DOHH2 (cell line): ENCODE measurements at regions not wholly inside any gene's neighbourhood (a gene's known extent, or its start where the extent isn't known, plus 50 kb on each side); places are given as distances from the start of the nearest gene placed in this dataset.

Experiments
- H3F3A ChIP-seq: fragments of 200-600 bp; sonication (generic), shearing (Covaris generic); 2 replicates; pipeline ENCODE4 v1.6.0; 2016; ENCODE audit warnings: antibody characterized with exemption, mild to moderate bottlenecking; ENCODE audit not compliant: control insufficient read depth, insufficient read depth
- H3K27ac ChIP-seq: fragments of 200-600 bp; sonication (generic); 2 replicates; pipeline ENCODE4 v1.5.1; 2014; ENCODE audit warnings: low read depth, mild to moderate bottlenecking, low read length, moderate library complexity
- H3K27me3 ChIP-seq: fragments of 200-600 bp; sonication (generic); 2 replicates; pipeline ENCODE4 v1.6.1; 2014; ENCODE audit warnings: mild to moderate bottlenecking, low read length, mixed read lengths; ENCODE audit not compliant: control insufficient read depth
- H3K36me3 ChIP-seq: fragments of 200-600 bp; sonication (generic); 2 replicates; pipeline ENCODE4 v1.6.1; 2014; ENCODE audit warnings: mild to moderate bottlenecking, low read length, moderate library complexity, mixed read lengths; ENCODE audit not compliant: control insufficient read depth
- H3K4me1 ChIP-seq: fragments of 200-600 bp; sonication (generic); 2 replicates; pipeline ENCODE4 v1.6.1; 2014; ENCODE audit warnings: mild to moderate bottlenecking, low read length, mixed read lengths; ENCODE audit not compliant: control insufficient read depth
- H3K4me2 ChIP-seq: fragments of 200-600 bp; sonication (generic); 2 replicates; pipeline ENCODE4 v1.6.0; 2014; ENCODE audit warnings: mild to moderate bottlenecking, low read length, moderate library complexity
- H3K4me3 ChIP-seq: fragments of 200-600 bp; sonication (generic); 2 replicates; pipeline ENCODE4 v1.5.1; 2014; ENCODE audit warnings: mild to moderate bottlenecking, low read length, mixed read lengths
- H3K79me2 ChIP-seq: fragments of 200-600 bp; sonication (generic); 2 replicates; pipeline ENCODE4 v1.6.1; 2014; ENCODE audit warnings: mild to moderate bottlenecking, low read length, mixed read lengths; ENCODE audit not compliant: control insufficient read depth
- H3K9me2 ChIP-seq: fragments of 200-600 bp; sonication (generic); replicated peaks from 2 replicates; pipeline ENCODE4 v1.6.1; 2014; ENCODE audit warnings: mild to moderate bottlenecking, low read length, mixed read lengths; ENCODE audit not compliant: control insufficient read depth
- H3K9me3 ChIP-seq: fragments of 200-600 bp; sonication (generic); 2 replicates; pipeline ENCODE4 v1.6.1; 2014; ENCODE audit warnings: antibody characterized with exemption, low read length, mixed read lengths; ENCODE audit not compliant: control insufficient read depth, insufficient read depth
- H4K20me1 ChIP-seq: fragments of 200-600 bp; sonication (generic); 2 replicates; pipeline ENCODE4 v1.6.0; 2014; ENCODE audit warnings: low read depth, mild to moderate bottlenecking, antibody characterized with exemption, low read length, moderate library complexity; ENCODE audit not compliant: control insufficient read depth, insufficient read depth
- CTCF ChIP-seq: fragments of 200-600 bp; sonication (generic); IDR thresholded peaks from one replicate; pipeline ENCODE4 v1.5.1; 2014; ENCODE audit warnings: antibody characterized with exemption, mild to moderate bottlenecking, low read depth, low read length; ENCODE audit not compliant: poor library complexity, severe bottlenecking
- EZH2phosphoT487 ChIP-seq: fragments of 200-600 bp; sonication (generic); IDR thresholded peaks from 2 replicates; pipeline ENCODE4 v1.6.1; 2017; ENCODE audit warnings: borderline replicate concordance, mild to moderate bottlenecking, antibody characterized with exemption, low read length, moderate library complexity, mixed read lengths

- no peak overlapping the region for H3K4me2 ChIP-seq
- TF ChIP-seq EZH2phosphoT487 (no peak), CTCF (no peak)
- no peaks in the 10 kb centered on the region for H3K9me2 ChIP-seq
- no peaks in the 10 kb centered on the region for H3K36me3 ChIP-seq
- H3K4me1 ChIP-seq = no peaks in the 10 kb centered on the region
- H4K20me1 ChIP-seq = no peaks in the 10 kb centered on the region
- H3K9me3 ChIP-seq = no peaks in the 10 kb centered on the region
- H3K79me2 ChIP-seq = no peaks in the 10 kb centered on the region
- no peak overlapping the region for H3K4me3 ChIP-seq
- H3K27ac ChIP-seq = no peak overlapping the region
- H3F3A ChIP-seq = no peaks in the 10 kb centered on the region
- H3K27me3 ChIP-seq = no peaks in the 10 kb centered on the region
These were observed 342.6 kb downstream of the CETN3 start for GRCh38 chr5:90066920-90067319.

GRCh38 chr5:90056911-90057705 is 352.4 kb downstream of the CETN3 start:
- Histone ChIP-seq H3K27me3 (no peaks in the 10 kb centered on the region), H3K36me3 (no peaks in the 10 kb centered on the region), H3K79me2 (no peaks in the 10 kb centered on the region), H3F3A (no peaks in the 10 kb centered on the region), H3K9me2 (no peaks in the 10 kb centered on the region), H3K27ac (no peak overlapping the region), H3K4me1 (no peaks in the 10 kb centered on the region), H3K4me3 (no peak overlapping the region), H3K4me2 (no peak overlapping the region), H4K20me1 (no peaks in the 10 kb centered on the region), H3K9me3 (no peaks in the 10 kb centered on the region)
- no peak for TF ChIP-seq CTCF
- TF ChIP-seq EZH2phosphoT487 = no peak

GRCh38 chr5:90055831-90056328 is 353.7 kb downstream of the CETN3 start:
- Histone ChIP-seq H3K9me2 (no peaks in the 10 kb centered on the region), H3K27me3 (no peaks in the 10 kb centered on the region), H3K4me2 (no peak overlapping the region), H3K4me3 (no peak overlapping the region), H4K20me1 (no peaks in the 10 kb centered on the region), H3K4me1 (no peaks in the 10 kb centered on the region), H3K27ac (no peak overlapping the region), H3K36me3 (no peaks in the 10 kb centered on the region), H3F3A (no peaks in the 10 kb centered on the region), H3K9me3 (no peaks in the 10 kb centered on the region), H3K79me2 (no peaks in the 10 kb centered on the region)
- TF ChIP-seq EZH2phosphoT487 = no peak
- no peak for TF ChIP-seq CTCF
